Peyer's patch (tissue), 4 donors: ENCODE measurements at regions not wholly inside any gene's neighbourhood (a gene's known extent, or its start where the extent isn't known, plus 50 kb on each side); places are given as distances from the start of the nearest gene placed in this dataset.
A peak's percentile ranks its signal among the peaks of the same experiment; 100 is the strongest.

Experiments used
- POLR2A ChIP-seq, 2 donors: fragments of 450-650 bp; IDR thresholded peaks; one replicate each; pipeline ENCODE4 v1.5.1; 2017; ENCODE audit warnings: antibody characterized with exemption in 2 of 2, mild to moderate bottlenecking in 2 of 2, moderate library complexity in 2 of 2
- TF ChIP-seq, protein P1 (sequence below), 6 experiments: fragments of 450-650 bp in 4 of 6; fragments of 200-600 bp in 2 of 6; sonication (generic) in 1 of 6; IDR thresholded peaks; one replicate each; pipeline ENCODE4 v1.5.1; 2017 to 2019; ENCODE audit warnings: antibody characterized with exemption in 6 of 6, mild to moderate bottlenecking in 3 of 6, moderate library complexity in 1 of 6

- TF ChIP-seq POLR2A (IDR thresholded peaks at IDR 0.05): no peak
- TF ChIP-seq, protein P1, sequence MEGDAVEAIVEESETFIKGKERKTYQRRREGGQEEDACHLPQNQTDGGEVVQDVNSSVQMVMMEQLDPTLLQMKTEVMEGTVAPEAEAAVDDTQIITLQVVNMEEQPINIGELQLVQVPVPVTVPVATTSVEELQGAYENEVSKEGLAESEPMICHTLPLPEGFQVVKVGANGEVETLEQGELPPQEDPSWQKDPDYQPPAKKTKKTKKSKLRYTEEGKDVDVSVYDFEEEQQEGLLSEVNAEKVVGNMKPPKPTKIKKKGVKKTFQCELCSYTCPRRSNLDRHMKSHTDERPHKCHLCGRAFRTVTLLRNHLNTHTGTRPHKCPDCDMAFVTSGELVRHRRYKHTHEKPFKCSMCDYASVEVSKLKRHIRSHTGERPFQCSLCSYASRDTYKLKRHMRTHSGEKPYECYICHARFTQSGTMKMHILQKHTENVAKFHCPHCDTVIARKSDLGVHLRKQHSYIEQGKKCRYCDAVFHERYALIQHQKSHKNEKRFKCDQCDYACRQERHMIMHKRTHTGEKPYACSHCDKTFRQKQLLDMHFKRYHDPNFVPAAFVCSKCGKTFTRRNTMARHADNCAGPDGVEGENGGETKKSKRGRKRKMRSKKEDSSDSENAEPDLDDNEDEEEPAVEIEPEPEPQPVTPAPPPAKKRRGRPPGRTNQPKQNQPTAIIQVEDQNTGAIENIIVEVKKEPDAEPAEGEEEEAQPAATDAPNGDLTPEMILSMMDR (IDR thresholded peaks at IDR 0.05): peak in 4 of 6 experiments; percentile 11 to 41 (median 14)
These were observed 312.5 kb upstream of the PTGER4 start for GRCh38 chr5:40367255-40367654.
